Testis (tissue), 2 donors: ENCODE measurements at regions not wholly inside any gene's neighbourhood (a gene's known extent, or its start where the extent isn't known, plus 50 kb on each side); places are given as distances from the start of the nearest gene placed in this dataset.

Source experiments
- DNase-seq: peaks from one replicate; pipeline ENCODE4 v3.0.0-alpha.2; 2019
- H3K27ac ChIP-seq, 2 donors: fragments of 200-600 bp; sonication (generic); one replicate each; pipeline ENCODE4 v1.5.1; 2019
- H3K27me3 ChIP-seq: fragments of 200-600 bp; sonication (generic); one replicate; pipeline ENCODE4 v1.5.1; 2019
- H3K36me3 ChIP-seq: fragments of 200-600 bp; sonication (generic); one replicate; pipeline ENCODE4 v1.5.1; 2017; ENCODE audit warnings: low read depth; ENCODE audit errors: missing control alignments
- H3K4me1 ChIP-seq: fragments of 200-600 bp; sonication (generic); one replicate; pipeline ENCODE4 v1.5.1; 2019
- H3K4me3 ChIP-seq, 2 donors: fragments of 200-600 bp; sonication (generic); one replicate each; pipeline ENCODE4 v1.5.1; 2017 to 2019
- H3K9me3 ChIP-seq: fragments of 200-600 bp; sonication (generic); one replicate; pipeline ENCODE4 v1.5.1; 2017
- POLR2A ChIP-seq: fragments of 450-650 bp; IDR thresholded peaks from one replicate; pipeline ENCODE4 v1.6.1; 2017; ENCODE audit warnings: antibody characterized with exemption, mild to moderate bottlenecking, moderate library complexity
- WGBS, 2 donors: methylation state at CpG; one replicate each; pipeline ENCODE4 v1.1.5; 2018; 5-methylcytosine and 5-hydroxymethylcytosine counted together
- intact Hi-C: fragments of 100-400 bp; cut with DNase I; formaldehyde crosslinking; loops from one replicate; pipeline ENCODE4 v1.15.1; 2023; ENCODE audit warnings: low total_unique reads
- TF ChIP-seq, protein P1 (sequence below), 3 experiments: fragments of 450-650 bp in 2 of 3; fragments of 200-600 bp in 1 of 3; sonication (generic) in 1 of 3; IDR thresholded peaks; one replicate each; pipeline ENCODE4 v1.5.1; 2016 to 2019; ENCODE audit warnings: antibody characterized with exemption in 3 of 3, mild to moderate bottlenecking in 2 of 3, moderate library complexity in 1 of 3

DNA sequence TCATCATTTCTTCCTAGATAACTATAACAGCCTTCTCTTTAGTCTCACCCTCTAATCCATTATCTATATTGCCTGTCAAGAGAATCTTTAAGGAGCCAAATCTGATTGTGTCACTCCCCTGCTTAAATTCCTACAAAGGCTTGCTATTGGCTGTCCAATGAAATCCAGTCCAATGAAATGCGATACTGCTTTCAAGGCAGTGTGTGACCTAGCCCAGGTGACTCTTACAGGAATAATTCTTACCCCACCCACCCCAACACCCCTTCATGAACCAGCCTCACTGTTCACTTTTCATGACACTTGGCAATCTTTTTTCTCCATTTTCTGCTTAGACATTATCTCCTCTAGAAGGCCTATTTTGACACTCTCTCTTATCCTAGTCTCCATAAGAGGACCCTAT lies 163.3 kb upstream of the MARCKS start:
- Histone ChIP-seq H3K27me3 (no peaks in the 10 kb centered on the region), H3K27ac (no peak overlapping the region), H3K9me3 (no peaks in the 10 kb centered on the region), H3K4me1 (no peaks in the 10 kb centered on the region), H3K4me3 (no peak overlapping the region), H3K36me3 (no peaks in the 10 kb centered on the region)
- no peak for DNase-seq
- WGBS, 2 donors, result 94 to 97% methylated on average over 1 of the region's 1 CpG
- intact Hi-C loops, result no loop called here
- no peak for TF ChIP-seq POLR2A
- TF ChIP-seq, protein P1, sequence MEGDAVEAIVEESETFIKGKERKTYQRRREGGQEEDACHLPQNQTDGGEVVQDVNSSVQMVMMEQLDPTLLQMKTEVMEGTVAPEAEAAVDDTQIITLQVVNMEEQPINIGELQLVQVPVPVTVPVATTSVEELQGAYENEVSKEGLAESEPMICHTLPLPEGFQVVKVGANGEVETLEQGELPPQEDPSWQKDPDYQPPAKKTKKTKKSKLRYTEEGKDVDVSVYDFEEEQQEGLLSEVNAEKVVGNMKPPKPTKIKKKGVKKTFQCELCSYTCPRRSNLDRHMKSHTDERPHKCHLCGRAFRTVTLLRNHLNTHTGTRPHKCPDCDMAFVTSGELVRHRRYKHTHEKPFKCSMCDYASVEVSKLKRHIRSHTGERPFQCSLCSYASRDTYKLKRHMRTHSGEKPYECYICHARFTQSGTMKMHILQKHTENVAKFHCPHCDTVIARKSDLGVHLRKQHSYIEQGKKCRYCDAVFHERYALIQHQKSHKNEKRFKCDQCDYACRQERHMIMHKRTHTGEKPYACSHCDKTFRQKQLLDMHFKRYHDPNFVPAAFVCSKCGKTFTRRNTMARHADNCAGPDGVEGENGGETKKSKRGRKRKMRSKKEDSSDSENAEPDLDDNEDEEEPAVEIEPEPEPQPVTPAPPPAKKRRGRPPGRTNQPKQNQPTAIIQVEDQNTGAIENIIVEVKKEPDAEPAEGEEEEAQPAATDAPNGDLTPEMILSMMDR (IDR thresholded peaks at IDR 0.05), result no peak

DNA sequence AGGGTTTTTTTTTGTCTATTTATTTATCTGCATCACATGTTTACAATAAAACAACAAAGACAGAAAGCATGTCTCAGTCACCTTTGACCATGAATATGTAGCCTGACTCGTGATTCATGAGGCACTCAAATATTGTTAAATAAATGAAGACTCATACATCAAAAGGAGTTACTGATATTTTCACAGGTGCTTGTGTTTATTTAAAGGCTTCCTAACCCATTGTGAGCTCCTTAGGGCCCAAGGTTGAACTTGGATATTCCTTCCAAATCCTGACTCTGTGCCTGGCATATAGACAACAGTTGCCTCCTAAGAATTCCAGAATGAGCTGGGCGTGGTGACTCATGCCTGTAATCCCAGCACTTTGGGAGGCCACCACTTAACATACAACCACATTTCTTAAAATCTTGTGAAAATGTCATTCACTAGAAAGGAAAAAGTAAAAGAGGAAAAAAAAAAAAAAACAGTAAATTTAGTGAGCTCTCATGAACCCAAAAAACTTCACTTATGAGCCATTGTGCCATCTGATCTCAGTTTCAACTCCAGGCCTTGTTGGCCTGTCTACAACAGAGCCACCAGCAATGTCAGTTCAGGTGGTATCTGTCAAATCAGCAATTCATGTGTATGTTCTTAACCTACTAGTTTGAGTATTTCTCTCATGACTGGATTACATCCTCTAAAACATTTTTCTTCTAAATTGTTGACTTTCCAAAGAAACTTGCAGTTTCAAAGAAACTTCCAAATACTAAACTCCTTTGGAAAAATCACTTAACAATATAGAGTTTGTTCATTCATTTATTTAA lies 162.7 kb upstream of the MARCKS start:
- Histone ChIP-seq H3K9me3 (no peaks in the 10 kb centered on the region), H3K27ac (no peak overlapping the region), H3K4me3 (no peak overlapping the region), H3K27me3 (no peaks in the 10 kb centered on the region), H3K4me1 (no peaks in the 10 kb centered on the region), H3K36me3 (no peaks in the 10 kb centered on the region)
- no peak for TF ChIP-seq POLR2A
- no peak for DNase-seq
- 83 to 85% methylated on average over 2 of the region's 2 CpGs for WGBS, 2 donors
- intact Hi-C loops, result no loop called here

DNA sequence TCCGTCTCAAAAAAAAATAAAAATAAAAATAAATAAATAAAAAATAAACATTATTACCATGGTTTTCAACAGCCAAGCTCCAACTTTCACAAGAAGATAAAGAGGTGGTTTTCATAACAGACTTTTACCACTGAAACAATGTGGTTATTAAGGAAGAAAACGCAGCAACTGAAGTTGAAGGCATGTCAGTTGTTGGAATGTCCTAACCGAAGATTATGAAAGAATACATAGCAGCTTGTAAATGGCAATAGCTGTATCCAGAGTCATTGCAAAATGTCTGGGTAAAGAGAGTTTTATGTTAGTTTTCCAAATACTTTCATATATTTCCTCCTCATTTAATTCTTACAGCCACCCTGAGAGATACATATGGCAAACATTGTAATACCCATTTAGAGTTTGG lies 161.6 kb upstream of the MARCKS start:
- DNase-seq, result no peak
- Histone ChIP-seq H3K9me3 (no peaks in the 10 kb centered on the region), H3K4me3 (no peak overlapping the region), H3K27ac (no peak overlapping the region), H3K27me3 (no peaks in the 10 kb centered on the region), H3K36me3 (no peaks in the 10 kb centered on the region), H3K4me1 (no peaks in the 10 kb centered on the region)
- TF ChIP-seq, protein P1 (IDR thresholded peaks at IDR 0.05), result no peak
- TF ChIP-seq POLR2A, result no peak
- intact Hi-C loops, result no loop called here
- 77 to 90% methylated on average over 3 of the region's 3 CpGs for WGBS, 2 donors

DNA sequence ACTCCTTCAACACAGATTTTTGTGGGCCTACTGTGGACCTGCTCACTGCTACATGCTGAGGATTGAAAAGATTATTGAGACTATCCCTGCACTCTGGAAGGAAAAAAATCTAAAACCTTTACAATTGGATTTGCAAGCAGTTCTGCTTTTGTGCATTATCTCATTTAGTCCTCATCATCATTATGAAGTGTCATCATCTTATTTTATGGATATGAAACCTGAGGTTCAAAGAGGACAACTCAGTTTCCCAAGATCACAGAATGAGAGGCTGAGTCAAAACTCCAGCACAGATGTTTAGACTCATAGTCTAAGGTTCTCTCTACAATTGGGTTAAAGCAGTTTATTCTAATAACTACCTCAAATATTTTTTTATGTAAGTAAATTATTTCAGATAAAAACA lies 160.2 kb upstream of the MARCKS start:
- H3K4me1 ChIP-seq, result no peaks in the 10 kb centered on the region
- no peaks in the 10 kb centered on the region for H3K9me3 ChIP-seq
- no peaks in the 10 kb centered on the region for H3K27me3 ChIP-seq
- no peak overlapping the region for H3K4me3 ChIP-seq
- no peak overlapping the region for H3K27ac ChIP-seq
- intact Hi-C loops, result no loop called here
- H3K36me3 ChIP-seq, result no peaks in the 10 kb centered on the region
- no peak for TF ChIP-seq POLR2A
- TF ChIP-seq, protein P1 (IDR thresholded peaks at IDR 0.05), result no peak
- DNase-seq, result no peak

DNA sequence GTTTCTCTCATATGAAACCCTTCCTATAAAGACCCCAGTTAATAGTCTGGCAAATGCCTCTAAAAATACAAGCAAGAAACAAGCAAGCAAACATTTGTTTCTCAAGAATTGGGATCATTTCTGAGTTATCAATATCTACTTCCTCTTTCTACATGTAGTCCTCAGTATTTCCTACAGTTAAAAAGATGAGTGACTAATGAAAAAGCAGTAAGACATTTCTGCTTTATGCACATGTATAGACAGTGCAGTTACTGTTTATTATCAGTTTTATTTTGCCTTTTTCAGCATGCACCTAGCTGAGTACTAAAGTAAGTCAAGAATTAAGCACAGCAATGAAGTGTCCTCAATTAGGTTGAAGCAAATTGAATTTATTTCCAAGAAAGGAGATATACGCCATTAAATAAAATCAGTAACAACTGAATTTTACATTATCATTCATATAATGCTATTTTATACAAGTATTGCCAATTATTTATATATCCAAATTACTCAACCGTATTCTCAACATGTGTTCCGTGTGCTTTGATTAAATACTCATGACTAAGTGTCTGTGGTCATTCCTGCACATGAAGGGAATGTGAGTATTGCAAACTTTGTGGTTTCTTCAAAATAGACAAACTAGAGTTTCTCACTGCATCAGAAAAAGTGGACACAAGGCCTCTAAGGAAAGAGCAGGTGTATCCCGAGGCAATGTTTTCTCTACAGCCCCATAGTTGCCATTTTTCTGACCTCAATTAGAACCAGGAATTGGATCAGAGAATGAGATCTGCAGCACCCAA lies 159.3 kb upstream of the MARCKS start:
- Histone ChIP-seq H3K4me3 (no peak overlapping the region), H3K27ac (no peak overlapping the region), H3K36me3 (no peaks in the 10 kb centered on the region), H3K27me3 (no peaks in the 10 kb centered on the region), H3K9me3 (no peaks in the 10 kb centered on the region), H3K4me1 (no peaks in the 10 kb centered on the region)
- intact Hi-C loops, result no loop called here
- no peak for DNase-seq
- TF ChIP-seq, protein P1 (IDR thresholded peaks at IDR 0.05), result no peak
- TF ChIP-seq POLR2A, result no peak
- 90 to 96% methylated on average over 4 of the region's 4 CpGs for WGBS, 2 donors
